GM23248 (cell line): ENCODE measurements at regions not wholly inside any gene's neighbourhood (a gene's known extent, or its start where the extent isn't known, plus 50 kb on each side); places are given as distances from the start of the nearest gene placed in this dataset.

ENCODE experiments used
- EZH2 ChIP-seq: fragments of 200-600 bp; sonication (generic); IDR thresholded peaks from 2 replicates; pipeline ENCODE4 v1.6.1; 2018; ENCODE audit warnings: antibody characterized with exemption, mild to moderate bottlenecking; ENCODE audit not compliant: insufficient read depth, poor library complexity, severe bottlenecking
- EZH2phosphoT487 ChIP-seq: fragments of 200-600 bp; sonication (generic); IDR thresholded peaks from 2 replicates; pipeline ENCODE4 v1.6.1; 2018; ENCODE audit warnings: antibody characterized with exemption, moderate library complexity, mild to moderate bottlenecking, low read depth; ENCODE audit not compliant: insufficient read depth

DNA sequence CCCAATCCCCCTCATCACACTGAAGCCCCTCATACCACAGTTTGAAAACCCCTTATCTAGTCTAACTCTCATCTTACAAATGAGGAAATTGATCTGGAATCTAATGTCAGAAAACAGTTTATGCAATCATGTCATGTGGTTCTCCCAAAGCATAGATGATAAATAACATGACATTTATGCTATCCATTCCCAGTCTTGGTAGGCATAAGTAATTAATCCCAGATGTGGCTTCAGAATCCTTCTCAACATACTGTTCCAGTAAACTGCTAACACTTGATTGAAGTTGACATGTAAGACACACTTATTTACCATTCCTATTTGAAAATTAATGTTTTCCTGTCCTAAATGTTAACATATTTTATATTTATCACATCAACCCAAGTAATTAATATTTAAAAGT lies 168.7 kb downstream of the GALC start:
- TF ChIP-seq EZH2phosphoT487 (no peak), EZH2 (no peak)
